Cardiac muscle cell (in vitro differentiated cells and primary cell): ENCODE measurements at regions not wholly inside any gene's neighbourhood (a gene's known extent, or its start where the extent isn't known, plus 50 kb on each side); places are given as distances from the start of the nearest gene placed in this dataset.

Source experiments
- DNase-seq, 2 donors: peaks; one replicate each; pipeline versions ENCODE4 v3.0.0 to v3.0.0-alpha.2; 2010 to 2017; ENCODE audit warnings: low read depth in 1 of 2, low spot score in 1 of 2
- H3K27ac ChIP-seq: fragments of 200-600 bp; sonication (generic); 2 replicates; pipeline ENCODE4 v1.5.1; 2016
- H3K27me3 ChIP-seq: fragments of 200-600 bp; sonication (generic); 2 replicates; pipeline ENCODE4 v1.6.0; 2016; ENCODE audit warnings: control low read depth
- H3K36me3 ChIP-seq: fragments of 200-600 bp; sonication (generic); 2 replicates; pipeline ENCODE4 v1.5.1; 2016; ENCODE audit warnings: control low read depth
- H3K4me1 ChIP-seq: fragments of 200-600 bp; sonication (generic); 2 replicates; pipeline ENCODE4 v1.8.1; 2017; ENCODE audit warnings: low read depth, mild to moderate bottlenecking, mixed run types
- H3K4me3 ChIP-seq: fragments of 200-600 bp; sonication (generic); 2 replicates; pipeline ENCODE4 v1.5.1; 2016; ENCODE audit warnings: mild to moderate bottlenecking
- H3K9me3 ChIP-seq: fragments of 200-600 bp; sonication (generic); 2 replicates; pipeline ENCODE4 v1.5.1; 2017; ENCODE audit warnings: low read depth, mild to moderate bottlenecking, control low read depth
- CTCF ChIP-seq: IDR thresholded peaks from 2 replicates; pipeline ENCODE4 v1.5.1; 2012; ENCODE audit warnings: low read depth, mild to moderate bottlenecking, low read length

- Histone ChIP-seq H3K4me1 (no peaks in the 10 kb centered on the region), H3K27me3 (no peaks in the 10 kb centered on the region), H3K4me3 (no peak overlapping the region), H3K9me3 (no peaks in the 10 kb centered on the region), H3K27ac (no peak overlapping the region), H3K36me3 (no peaks in the 10 kb centered on the region)
- no peak for DNase-seq
- no peak for TF ChIP-seq CTCF
These were observed 98.2 kb upstream of the CHORDC1 start for GRCh38 chr11:90321018-90321417.

GRCh38 chr11:90318651-90319050, 95.8 kb upstream of the CHORDC1 start:
- Histone ChIP-seq H3K27ac (no peak overlapping the region), H3K4me1 (no peaks in the 10 kb centered on the region), H3K27me3 (no peaks in the 10 kb centered on the region), H3K4me3 (no peak overlapping the region), H3K9me3 (no peaks in the 10 kb centered on the region), H3K36me3 (no peaks in the 10 kb centered on the region)
- DNase-seq: no peak
- TF ChIP-seq CTCF: no peak

- H3K27me3 ChIP-seq: no peaks in the 10 kb centered on the region
- no peaks in the 10 kb centered on the region for H3K9me3 ChIP-seq
- no peak overlapping the region for H3K27ac ChIP-seq
- no peaks in the 10 kb centered on the region for H3K4me1 ChIP-seq
- no peaks in the 10 kb centered on the region for H3K36me3 ChIP-seq
- H3K4me3 ChIP-seq: no peak overlapping the region
- no peak for TF ChIP-seq CTCF
- no peak for DNase-seq
These were observed 87.4 kb upstream of the CHORDC1 start for GRCh38 chr11:90310210-90310609.

GRCh38 chr11:90309693-90310092, 86.8 kb upstream of the CHORDC1 start:
- H3K4me3 ChIP-seq: no peak overlapping the region
- H3K27ac ChIP-seq: no peak overlapping the region
- no peak for DNase-seq
- H3K36me3 ChIP-seq: no peaks in the 10 kb centered on the region
- no peaks in the 10 kb centered on the region for H3K4me1 ChIP-seq
- no peaks in the 10 kb centered on the region for H3K9me3 ChIP-seq
- no peak for TF ChIP-seq CTCF
- no peaks in the 10 kb centered on the region for H3K27me3 ChIP-seq

DNA sequence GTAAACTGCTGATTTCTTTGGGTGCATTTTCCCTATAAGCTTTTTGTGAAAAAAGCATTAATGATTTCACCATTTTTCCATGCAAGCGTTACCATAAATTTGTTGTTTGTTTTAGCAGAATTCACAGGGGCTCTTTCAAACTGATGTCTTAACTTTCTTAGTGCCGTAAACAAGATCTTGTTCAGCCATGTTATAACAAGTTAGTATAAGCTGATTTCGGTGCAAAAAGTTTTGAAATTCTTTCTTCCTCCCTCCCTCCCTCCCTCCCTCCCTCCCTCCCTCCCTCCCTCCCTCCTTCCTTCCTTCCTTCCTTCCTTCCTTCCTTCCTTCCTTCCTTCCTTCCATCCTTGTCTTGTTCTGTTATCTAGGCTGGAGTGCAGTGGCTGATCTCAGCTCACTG, 71.7 kb upstream of the CHORDC1 start:
- no peaks in the 10 kb centered on the region for H3K27me3 ChIP-seq
- no peaks in the 10 kb centered on the region for H3K9me3 ChIP-seq
- no peak overlapping the region for H3K4me3 ChIP-seq
- H3K27ac ChIP-seq: no peak overlapping the region
- H3K36me3 ChIP-seq: no peaks in the 10 kb centered on the region
- DNase-seq: no peak
- no peaks in the 10 kb centered on the region for H3K4me1 ChIP-seq
- TF ChIP-seq CTCF: no peak

- Histone ChIP-seq H3K27me3 (no peaks in the 10 kb centered on the region), H3K36me3 (no peaks in the 10 kb centered on the region), H3K9me3 (no peaks in the 10 kb centered on the region), H3K4me1 (peaks cover 1% of the 10 kb centered on the region), H3K27ac (no peak overlapping the region), H3K4me3 (no peak overlapping the region)
- no peak for DNase-seq
- TF ChIP-seq CTCF: no peak
These were observed 71.2 kb upstream of the CHORDC1 start for GRCh38 chr11:90294091-90294490.
